GM18951 (cell line): ENCODE measurements at regions not wholly inside any gene's neighbourhood (a gene's known extent, or its start where the extent isn't known, plus 50 kb on each side); places are given as distances from the start of the nearest gene placed in this dataset.

Experiments
- POLR2A ChIP-seq: IDR thresholded peaks from 4 replicates; pipeline ENCODE4 v1.6.1; 2011; ENCODE audit warnings: mild to moderate bottlenecking; ENCODE audit not compliant: insufficient read length, insufficient read depth; ENCODE audit errors: extremely low read depth
- in situ Hi-C: fragments of 300-500 bp; cut with MboI; formaldehyde crosslinking; loops from one replicate; pipeline ENCODE4 v1.12.0; 2022; ENCODE audit warnings: low sequenced_read_pairs, mixed read lengths, inconsistent platforms; ENCODE audit not compliant: unreplicated experiment

- in situ Hi-C loops, result no loop called here
- TF ChIP-seq POLR2A, result no peak
These were observed 164.6 kb upstream of the TSHZ3 start for GRCh38 chr19:31513841-31514240.

- in situ Hi-C loops, result no loop called here
- TF ChIP-seq POLR2A, result no peak
These were observed 166.7 kb upstream of the TSHZ3 start for GRCh38 chr19:31515931-31516330.

DNA sequence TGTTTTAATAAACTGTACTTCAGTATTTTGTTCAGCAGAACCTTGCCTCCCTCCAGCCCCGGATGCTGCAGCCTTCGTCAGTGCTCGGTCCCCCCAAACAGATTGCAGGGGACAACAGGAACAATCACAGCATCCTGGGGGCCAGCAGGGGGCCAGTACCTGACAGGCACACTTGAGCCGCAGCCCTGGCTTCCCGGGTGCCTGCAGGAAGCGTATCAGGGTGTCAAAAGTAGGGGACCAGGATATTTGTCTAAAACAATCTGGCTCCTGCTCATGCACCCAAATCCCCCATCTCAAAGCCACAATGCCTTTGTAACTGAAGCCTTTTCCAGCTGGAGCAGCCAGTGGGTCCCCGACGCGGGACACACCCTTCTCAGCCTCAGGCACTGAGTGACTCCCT is 167.5 kb upstream of the TSHZ3 start:
- TF ChIP-seq POLR2A, result no peak
- in situ Hi-C loops, result no loop called here

- TF ChIP-seq POLR2A, result no peak
- in situ Hi-C loops, result no loop called here
These were observed 168.3 kb upstream of the TSHZ3 start for GRCh38 chr19:31517224-31518180.

- in situ Hi-C loops, result no loop called here
- no peak for TF ChIP-seq POLR2A
These were observed 169.2 kb upstream of the TSHZ3 start for GRCh38 chr19:31518216-31519020.

DNA sequence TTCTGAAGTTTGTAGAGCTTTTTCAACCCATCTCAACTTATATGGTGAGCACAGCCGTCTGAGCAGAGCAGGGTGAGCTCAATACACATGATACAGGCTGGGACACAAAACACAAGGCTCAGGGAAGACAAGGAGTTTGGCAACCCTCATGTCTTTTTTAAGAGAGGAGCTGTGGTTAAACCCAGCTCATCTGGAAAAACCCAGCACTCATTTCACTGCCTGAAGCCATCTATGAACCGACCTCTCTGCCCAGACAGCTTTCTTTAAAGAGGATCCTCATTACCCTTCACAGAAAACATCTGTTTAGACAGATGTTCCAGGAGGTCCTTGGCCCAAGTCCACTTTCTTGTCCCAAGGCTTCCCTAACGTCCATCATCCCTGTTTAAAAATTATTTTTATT is 170.0 kb upstream of the TSHZ3 start:
- in situ Hi-C loops, result no loop called here
- no peak for TF ChIP-seq POLR2A

DNA sequence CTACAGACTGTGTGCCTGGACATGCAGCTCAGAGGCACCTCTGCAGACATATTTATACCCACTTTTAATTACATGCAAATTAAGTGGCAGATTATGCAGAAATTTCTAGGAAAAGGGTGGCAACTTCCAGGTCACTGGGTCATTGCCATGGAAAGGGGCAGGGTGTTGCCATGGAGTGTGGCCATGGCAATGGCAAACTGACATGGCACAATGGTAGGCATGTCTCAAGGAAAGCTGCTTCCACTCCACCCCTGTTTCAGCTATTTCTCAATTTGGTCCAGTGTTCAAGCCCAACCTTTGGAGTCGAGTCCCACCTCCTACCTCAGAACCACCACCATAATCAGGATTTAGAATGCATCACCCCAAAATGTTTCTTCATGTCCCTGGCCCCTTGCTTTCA is 170.7 kb upstream of the TSHZ3 start:
- in situ Hi-C loops, result no loop called here
- no peak for TF ChIP-seq POLR2A

DNA sequence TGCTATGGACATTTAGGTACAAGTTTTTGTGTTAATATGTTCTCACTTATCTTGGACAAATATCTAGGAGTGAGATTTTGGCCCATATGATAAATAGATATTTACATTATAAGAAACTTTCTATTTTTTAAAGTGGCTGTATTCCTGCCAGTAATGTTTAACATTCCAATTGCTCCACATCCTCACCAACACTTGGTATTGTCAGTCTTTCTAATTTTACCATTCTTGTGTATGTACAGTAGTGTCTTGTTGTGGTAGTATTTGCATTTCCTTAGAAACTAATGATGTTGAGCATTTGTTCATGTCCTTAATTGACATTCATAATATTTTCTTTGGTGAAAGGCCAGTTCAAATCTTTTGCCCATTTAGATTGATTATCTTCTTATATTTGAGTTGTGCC is 171.4 kb upstream of the TSHZ3 start:
- no peak for TF ChIP-seq POLR2A
- in situ Hi-C loops, result no loop called here

DNA sequence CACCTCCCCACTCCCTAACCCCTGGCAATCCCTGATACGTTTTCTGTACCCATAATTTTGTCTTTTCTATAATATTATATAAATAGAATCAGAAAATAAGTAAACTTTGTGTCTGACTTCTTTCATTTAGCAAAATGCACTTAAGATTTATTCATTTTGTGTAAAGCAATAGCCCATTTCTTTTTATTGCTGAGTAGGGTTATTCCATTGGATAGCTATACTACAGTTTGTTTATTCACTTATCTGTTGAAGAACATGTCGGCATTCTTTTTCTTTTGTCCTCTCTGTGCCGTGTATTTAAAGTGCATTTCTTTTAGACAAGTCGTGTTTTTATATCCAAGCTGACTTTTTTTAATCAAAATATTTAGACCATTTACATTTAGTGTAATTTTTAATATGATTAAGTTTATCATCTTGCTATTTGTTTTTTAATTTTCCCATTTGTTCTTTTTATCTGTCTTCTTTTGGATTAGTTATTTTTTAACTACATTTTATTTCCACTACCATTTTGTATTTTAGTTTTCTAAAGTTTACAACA is 176.4 kb upstream of the TSHZ3 start:
- no peak for TF ChIP-seq POLR2A
- in situ Hi-C loops, result no loop called here

- in situ Hi-C loops, result no loop called here
- no peak for TF ChIP-seq POLR2A
These were observed 178.2 kb upstream of the TSHZ3 start for GRCh38 chr19:31527443-31527842.

- TF ChIP-seq POLR2A, result no peak
- in situ Hi-C loops, result no loop called here
These were observed 179.0 kb upstream of the TSHZ3 start for GRCh38 chr19:31528261-31528660.

DNA sequence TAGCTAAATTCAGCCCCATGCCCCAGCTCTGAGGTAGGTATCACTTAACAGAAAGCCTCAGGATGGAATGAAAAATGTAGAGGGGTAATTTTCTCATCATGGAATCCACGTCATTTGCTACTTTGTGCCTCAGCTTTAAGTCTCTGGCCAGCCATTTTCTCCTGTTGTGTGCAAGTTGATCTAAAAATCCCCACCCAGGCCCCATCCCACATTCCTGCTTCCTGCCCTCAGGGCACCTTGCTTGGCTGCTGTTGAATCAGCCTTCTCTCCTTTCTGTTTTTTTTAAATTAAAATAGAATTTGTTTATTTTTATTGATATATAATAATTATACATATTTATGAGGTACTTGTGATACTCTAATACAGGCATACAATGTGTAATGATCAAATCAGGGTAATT is 179.9 kb upstream of the TSHZ3 start:
- in situ Hi-C loops, result no loop called here
- no peak for TF ChIP-seq POLR2A

GRCh38 chr19:31530781-31531180 is 181.5 kb upstream of the TSHZ3 start:
- in situ Hi-C loops, result no loop called here

More at GRCh38 chr19:31530781-31531180, 181.5 kb upstream of the TSHZ3 start:
- no peak for TF ChIP-seq POLR2A
